Liver (tissue), 8 donors: ENCODE measurements at regions not wholly inside any gene's neighbourhood (a gene's known extent, or its start where the extent isn't known, plus 50 kb on each side); places are given as distances from the start of the nearest gene placed in this dataset.

ENCODE experiments used
- DNase-seq: peaks from one replicate; pipeline ENCODE4 v3.0.0-alpha.2; 2017; ENCODE audit warnings: low spot score
- H3K27ac ChIP-seq, 2 donors: one replicate each; pipeline ENCODE4 v1.7.0; 2013; ENCODE audit warnings: inconsistent platforms in 2 of 2, low read length in 2 of 2, control low read depth in 1 of 2, low read depth in 1 of 2, mild to moderate bottlenecking in 1 of 2
- H3K27me3 ChIP-seq, 4 donors: one replicate each; pipeline versions ENCODE4 v1.6.1 to v1.7.0; 2013; ENCODE audit warnings: low read length in 3 of 4, inconsistent platforms in 1 of 4, mild to moderate bottlenecking in 1 of 4, moderate library complexity in 1 of 4; ENCODE audit not compliant: control insufficient read depth in 4 of 4, insufficient read depth in 4 of 4
- H3K36me3 ChIP-seq, 4 donors: one replicate each; pipeline versions ENCODE4 v1.6.1 to v1.7.0; 2013; ENCODE audit warnings: low read length in 3 of 4, mild to moderate bottlenecking in 3 of 4, low read depth in 1 of 4, moderate library complexity in 1 of 4; ENCODE audit not compliant: control insufficient read depth in 4 of 4, insufficient read depth in 3 of 4
- H3K4me1 ChIP-seq, 4 donors: one replicate each; pipeline versions ENCODE4 v1.6.1 to v1.7.0; 2013; ENCODE audit warnings: low read length in 3 of 4, mild to moderate bottlenecking in 3 of 4, moderate library complexity in 1 of 4; ENCODE audit not compliant: control insufficient read depth in 4 of 4, insufficient read depth in 4 of 4
- H3K4me3 ChIP-seq, 3 donors: one replicate each; pipeline versions ENCODE4 v1.6.1 to v1.7.0; 2013; ENCODE audit warnings: low read length in 3 of 3, control low read depth in 1 of 3, low read depth in 1 of 3, mild to moderate bottlenecking in 1 of 3
- H3K9ac ChIP-seq, 2 donors: one replicate each; pipeline ENCODE4 v1.7.0; 2013; ENCODE audit warnings: low read length in 2 of 2, mild to moderate bottlenecking in 2 of 2, moderate library complexity in 2 of 2, control low read depth in 1 of 2, low read depth in 1 of 2
- H3K9me3 ChIP-seq, 4 donors: one replicate each; pipeline versions ENCODE4 v1.6.1 to v1.7.0; 2013; ENCODE audit warnings: low read length in 3 of 4; ENCODE audit not compliant: control insufficient read depth in 4 of 4
- CTCF ChIP-seq: fragments of 150-350 bp; IDR thresholded peaks from 2 replicates; pipeline ENCODE4 v1.5.1; 2017; ENCODE audit warnings: improper control_type of control experiment, low read depth, low read length; ENCODE audit not compliant: missing input control
- EGR1 ChIP-seq, 2 donors: IDR thresholded peaks; 2 replicates each; pipeline ENCODE4 v1.6.1; 2016 to 2018; ENCODE audit warnings: antibody characterized with exemption in 2 of 2, low read depth in 2 of 2
- FOXA1 ChIP-seq: IDR thresholded peaks from 2 replicates; pipeline ENCODE4 v1.6.1; 2016; ENCODE audit warnings: antibody characterized with exemption
- GABPA ChIP-seq, 2 donors: IDR thresholded peaks in 1 of 2; conservative IDR thresholded peaks in 1 of 2; 2 replicates each; pipeline ENCODE4 v1.6.1; 2016; ENCODE audit warnings: antibody characterized with exemption in 2 of 2, mild to moderate bottlenecking in 1 of 2, moderate library complexity in 1 of 2
- HNF4A ChIP-seq, 2 donors: conservative IDR thresholded peaks; 2 replicates each; pipeline ENCODE4 v1.6.1; 2016; ENCODE audit warnings: antibody characterized with exemption in 2 of 2, mild to moderate bottlenecking in 2 of 2
- HNF4G ChIP-seq: IDR thresholded peaks from 2 replicates; pipeline ENCODE4 v1.6.1; 2016; ENCODE audit warnings: antibody characterized with exemption
- MAX ChIP-seq: IDR thresholded peaks from 2 replicates; pipeline ENCODE4 v1.6.1; 2016; ENCODE audit warnings: antibody characterized with exemption
- NR2F2 ChIP-seq: IDR thresholded peaks from 2 replicates; pipeline ENCODE4 v1.6.1; 2016; ENCODE audit warnings: antibody characterized with exemption
- RAD21 ChIP-seq, 2 donors: IDR thresholded peaks; 2 replicates each; pipeline ENCODE4 v1.6.1; 2016; ENCODE audit warnings: antibody characterized with exemption in 2 of 2, mild to moderate bottlenecking in 2 of 2
- REST ChIP-seq: IDR thresholded peaks from 2 replicates; pipeline ENCODE4 v1.6.1; 2016; ENCODE audit warnings: antibody characterized with exemption, mild to moderate bottlenecking
- RXRA ChIP-seq, 2 donors: IDR thresholded peaks; 2 replicates each; pipeline ENCODE4 v1.6.1; 2017 to 2018; ENCODE audit warnings: antibody characterized with exemption in 2 of 2, mild to moderate bottlenecking in 1 of 2
- SP1 ChIP-seq: IDR thresholded peaks from 2 replicates; pipeline ENCODE4 v1.6.1; 2018; ENCODE audit warnings: antibody characterized with exemption, mild to moderate bottlenecking
- TAF1 ChIP-seq: conservative IDR thresholded peaks from 2 replicates; pipeline ENCODE4 v1.6.1; 2016; ENCODE audit warnings: antibody characterized with exemption, mild to moderate bottlenecking
- YY1 ChIP-seq: IDR thresholded peaks from 2 replicates; pipeline ENCODE4 v1.6.1; 2016; ENCODE audit warnings: antibody characterized with exemption, mild to moderate bottlenecking
- WGBS: extraction: QIAGEN DNeasy Blood & Tissue Kit; methylation state at CpG from one replicate; pipeline ENCODE4 v1.1.7; 2013; 5-methylcytosine and 5-hydroxymethylcytosine counted together
- TF ChIP-seq, protein P1 (sequence below): IDR thresholded peaks from 2 replicates; pipeline ENCODE4 v1.6.1; 2016; ENCODE audit warnings: antibody characterized with exemption
- TF ChIP-seq, protein P2 (sequence below): IDR thresholded peaks from 2 replicates; pipeline ENCODE4 v1.6.1; 2016; ENCODE audit warnings: antibody characterized with exemption
- donor health status: healthy.
- donor health status: healthy.
- donor health status: healthy.
- donor health status: healthy.
- donor health status: healthy.

DNA sequence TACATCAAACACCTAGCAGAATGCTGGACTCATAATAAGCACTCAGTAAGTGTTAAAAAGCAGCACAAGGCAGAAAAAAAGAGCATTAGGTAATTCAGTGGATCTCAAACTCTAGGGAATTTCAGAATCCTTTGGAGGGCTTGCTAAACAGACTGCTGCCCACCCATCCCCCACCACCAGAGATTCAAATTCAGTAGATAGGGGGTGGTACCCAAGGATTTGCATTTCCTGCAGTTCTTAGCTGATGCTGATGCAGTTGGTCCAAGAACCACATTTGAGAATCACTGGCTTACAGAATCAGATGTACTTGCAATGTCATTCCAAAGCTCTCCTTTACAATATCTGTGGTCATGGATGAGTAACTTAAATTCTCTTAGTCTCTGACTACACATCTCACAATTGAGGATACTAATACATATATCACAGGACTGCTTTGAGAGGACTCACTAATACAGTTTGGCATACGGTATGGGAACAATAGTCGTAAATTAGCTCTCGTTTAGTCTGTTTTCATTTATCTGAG, 664.5 kb downstream of the KCNA4 start:
- Histone ChIP-seq H3K4me3 (no peak overlapping the region), H3K27me3 (peaks cover 0 to 5% (median 0%) of the 10 kb centered on the region in 4 donors), H3K9ac (no peak overlapping the region), H3K4me1 (no peaks in the 10 kb centered on the region), H3K36me3 (no peaks in the 10 kb centered on the region), H3K9me3 (no peaks in the 10 kb centered on the region), H3K27ac (no peak overlapping the region)
- no peak for TF ChIP-seq FOXA1
- TF ChIP-seq, protein P1, sequence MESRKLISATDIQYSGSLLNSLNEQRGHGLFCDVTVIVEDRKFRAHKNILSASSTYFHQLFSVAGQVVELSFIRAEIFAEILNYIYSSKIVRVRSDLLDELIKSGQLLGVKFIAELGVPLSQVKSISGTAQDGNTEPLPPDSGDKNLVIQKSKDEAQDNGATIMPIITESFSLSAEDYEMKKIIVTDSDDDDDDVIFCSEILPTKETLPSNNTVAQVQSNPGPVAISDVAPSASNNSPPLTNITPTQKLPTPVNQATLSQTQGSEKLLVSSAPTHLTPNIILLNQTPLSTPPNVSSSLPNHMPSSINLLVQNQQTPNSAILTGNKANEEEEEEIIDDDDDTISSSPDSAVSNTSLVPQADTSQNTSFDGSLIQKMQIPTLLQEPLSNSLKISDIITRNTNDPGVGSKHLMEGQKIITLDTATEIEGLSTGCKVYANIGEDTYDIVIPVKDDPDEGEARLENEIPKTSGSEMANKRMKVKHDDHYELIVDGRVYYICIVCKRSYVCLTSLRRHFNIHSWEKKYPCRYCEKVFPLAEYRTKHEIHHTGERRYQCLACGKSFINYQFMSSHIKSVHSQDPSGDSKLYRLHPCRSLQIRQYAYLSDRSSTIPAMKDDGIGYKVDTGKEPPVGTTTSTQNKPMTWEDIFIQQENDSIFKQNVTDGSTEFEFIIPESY: no peak
- no peak for TF ChIP-seq RXRA (IDR thresholded peaks at IDR 0.05)
- TF ChIP-seq RAD21 (IDR thresholded peaks at IDR 0.05): no peak
- no peak for TF ChIP-seq TAF1
- no peak for TF ChIP-seq GABPA (IDR thresholded peaks at IDR 0.05 in 1 of 2, conservative IDR thresholded peaks at IDR 0.05 in 1 of 2)
- no peak for TF ChIP-seq NR2F2
- no peak for TF ChIP-seq HNF4G
- no peak for TF ChIP-seq HNF4A (conservative IDR thresholded peaks at IDR 0.05)
- no peak for TF ChIP-seq REST
- no peak for TF ChIP-seq SP1
- TF ChIP-seq, protein P2, sequence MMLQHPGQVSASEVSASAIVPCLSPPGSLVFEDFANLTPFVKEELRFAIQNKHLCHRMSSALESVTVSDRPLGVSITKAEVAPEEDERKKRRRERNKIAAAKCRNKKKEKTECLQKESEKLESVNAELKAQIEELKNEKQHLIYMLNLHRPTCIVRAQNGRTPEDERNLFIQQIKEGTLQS: no peak
- no peak for TF ChIP-seq EGR1 (IDR thresholded peaks at IDR 0.05; ENCODE audit: low read depth in 2 of 2)
- 78% methylated on average over 3 of the region's 3 CpGs for WGBS
- no peak for DNase-seq

- TF ChIP-seq MAX (no peak), EGR1 (IDR thresholded peaks at IDR 0.05; ENCODE audit: low read depth in 2 of 2) (no peak), GABPA (IDR thresholded peaks at IDR 0.05 in 1 of 2, conservative IDR thresholded peaks at IDR 0.05 in 1 of 2) (no peak), RXRA (IDR thresholded peaks at IDR 0.05) (no peak), FOXA1 (no peak), YY1 (no peak), RAD21 (IDR thresholded peaks at IDR 0.05) (no peak), NR2F2 (no peak), CTCF (no peak), HNF4G (no peak), REST (no peak), TAF1 (no peak), SP1 (no peak)
- TF ChIP-seq, protein P2: no peak
- H3K4me3 ChIP-seq: no peak overlapping the region
- H3K27me3 ChIP-seq: peaks cover 0 to 5% (median 0%) of the 10 kb centered on the region in 4 donors
- no peaks in the 10 kb centered on the region for H3K4me1 ChIP-seq
- H3K27ac ChIP-seq: no peak overlapping the region
- DNase-seq: no peak
- no peak overlapping the region for H3K9ac ChIP-seq
- no peaks in the 10 kb centered on the region for H3K36me3 ChIP-seq
- 39% methylated on average over 1 of the region's 1 CpG for WGBS
- H3K9me3 ChIP-seq: no peaks in the 10 kb centered on the region
These were observed 665.4 kb downstream of the KCNA4 start for GRCh38 chr11:29351301-29351873.
